ENCODE measurements at regions not wholly inside any gene's neighbourhood (a gene's known extent, or its start where the extent isn't known, plus 50 kb on each side); places are given as distances from the start of the nearest gene placed in this dataset.

DNA sequence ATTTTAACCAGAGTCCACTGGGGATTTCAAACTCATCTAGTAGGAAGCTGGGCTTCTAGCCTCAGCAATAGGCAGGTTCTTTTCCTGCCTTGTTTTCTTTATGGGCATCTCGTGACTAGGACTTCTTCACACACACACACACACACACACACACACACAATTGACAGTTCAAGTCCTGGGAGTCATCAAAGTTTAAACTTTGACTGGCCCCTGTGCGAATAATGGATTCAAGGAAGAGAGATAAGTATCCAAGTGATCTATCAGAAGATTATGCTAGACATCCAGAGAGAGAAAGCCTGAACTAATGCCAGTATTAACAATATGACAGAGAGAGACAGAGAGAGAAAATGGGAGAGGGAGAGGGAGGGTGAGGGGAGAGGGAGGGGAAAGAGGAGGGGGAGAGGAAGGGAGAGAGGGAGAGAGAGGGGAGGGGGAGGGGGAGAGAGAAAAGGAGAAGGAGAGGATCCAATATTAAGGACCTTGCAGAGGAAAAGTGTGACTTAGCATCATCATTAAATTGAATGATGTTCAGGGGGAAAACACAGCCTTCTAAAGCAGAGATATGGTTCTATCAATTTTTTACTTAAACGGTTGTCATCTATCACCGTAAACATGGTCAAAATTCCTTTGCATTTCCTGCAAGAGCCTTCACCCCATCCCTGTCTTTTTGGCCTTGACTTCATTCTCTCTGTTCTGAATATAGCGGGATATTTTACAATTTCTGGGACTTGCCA, 327.6 kb upstream of the ZEB2 start:
- Mint-ChIP-seq H3K9me3 (ENCODE audit: low read depth) (no peaks in the 10 kb centered on the region), H3K36me3 (no peaks in the 10 kb centered on the region), H3K4me3 (no peak overlapping the region), H3K4me1 (ENCODE audit: low read depth) (no peaks in the 10 kb centered on the region), H3K27ac (no peak overlapping the region), H3K27me3 (peaks cover 2% of the 10 kb centered on the region)

- Mint-ChIP-seq H3K36me3 (no peaks in the 10 kb centered on the region), H3K9me3 (ENCODE audit: low read depth) (no peaks in the 10 kb centered on the region), H3K27me3 (no peaks in the 10 kb centered on the region), H3K4me3 (no peak overlapping the region), H3K4me1 (ENCODE audit: low read depth) (no peaks in the 10 kb centered on the region), H3K27ac (no peak overlapping the region)
These were observed 316.9 kb upstream of the ZEB2 start for GRCh38 chr2:144836635-144837350.

DNA sequence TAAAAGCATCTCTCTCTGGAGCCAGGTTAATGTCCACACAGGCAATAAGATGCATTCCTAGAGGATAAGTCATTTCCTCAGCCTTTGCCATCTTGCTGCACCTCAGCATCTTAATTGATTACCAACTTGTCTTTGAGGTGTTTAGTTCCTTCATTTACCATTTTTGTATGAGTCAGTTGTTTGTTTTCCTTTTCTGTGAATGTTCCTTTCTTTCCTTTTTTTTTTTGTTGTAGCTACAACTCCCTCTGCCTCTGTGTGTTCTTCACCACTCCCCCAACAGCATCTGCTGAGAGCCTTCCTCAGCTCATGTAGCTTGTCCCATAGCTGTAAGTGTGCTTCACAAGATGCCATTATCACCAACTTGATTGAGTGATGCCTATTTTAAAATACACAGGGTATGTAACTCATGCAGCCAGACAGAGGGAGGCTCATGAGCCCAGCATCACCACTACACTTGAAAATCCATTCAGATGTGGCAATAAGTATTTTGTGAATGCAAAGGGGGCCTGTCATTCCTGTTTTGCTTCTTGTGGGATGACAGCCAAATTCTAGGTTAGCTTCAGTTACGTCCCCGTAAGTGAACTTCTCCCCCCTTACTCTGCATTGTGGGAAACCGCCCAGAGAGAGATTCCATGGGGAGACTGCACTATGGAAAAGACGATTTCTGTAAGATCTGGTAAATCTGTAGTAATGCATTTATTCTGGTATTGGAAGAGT, 315.9 kb upstream of the ZEB2 start:
- peaks cover 1% of the 10 kb centered on the region for H3K27me3 Mint-ChIP-seq
- no peaks in the 10 kb centered on the region for H3K4me1 Mint-ChIP-seq (ENCODE audit: low read depth)
- H3K36me3 Mint-ChIP-seq, result no peaks in the 10 kb centered on the region
- H3K27ac Mint-ChIP-seq, result no peak overlapping the region
- no peaks in the 10 kb centered on the region for H3K9me3 Mint-ChIP-seq (ENCODE audit: low read depth)
- no peak overlapping the region for H3K4me3 Mint-ChIP-seq

DNA sequence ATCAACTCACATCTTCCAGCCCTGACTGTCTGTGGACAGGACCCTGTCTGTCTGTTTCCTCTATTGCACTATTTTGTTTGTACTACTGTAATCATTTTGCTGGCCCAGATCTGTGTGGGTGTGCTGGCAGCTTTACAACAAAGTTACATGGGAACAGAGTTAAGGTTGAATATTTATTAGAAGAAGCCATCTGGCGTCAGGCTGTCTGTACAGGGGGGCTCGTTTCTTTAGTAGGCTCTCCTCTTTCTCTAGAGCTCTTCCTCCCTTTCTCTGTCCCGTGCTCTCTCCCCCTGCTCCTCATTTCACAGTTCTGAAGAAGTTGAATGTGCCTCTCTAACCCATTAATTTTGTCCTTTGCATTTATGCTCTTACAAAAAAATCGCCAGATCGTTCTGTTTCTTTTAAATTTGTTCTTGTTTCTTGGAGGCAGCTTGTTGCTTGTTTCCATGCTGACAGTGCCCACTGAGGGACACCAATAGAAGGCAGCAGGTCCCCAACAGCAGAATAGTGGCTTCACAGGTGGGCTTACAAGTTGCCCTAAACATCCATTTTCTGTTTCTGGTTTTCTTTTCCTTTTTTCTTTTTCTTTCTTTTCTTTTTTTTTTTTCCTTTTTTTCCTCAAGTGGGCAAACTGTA, 315.2 kb upstream of the ZEB2 start:
- H3K36me3 Mint-ChIP-seq, result no peaks in the 10 kb centered on the region
- H3K27ac Mint-ChIP-seq, result no peak overlapping the region
- peaks cover 1% of the 10 kb centered on the region for H3K27me3 Mint-ChIP-seq

GRCh38 chr2:144834363-144834762, 314.4 kb upstream of the ZEB2 start:
- H3K4me1 Mint-ChIP-seq (ENCODE audit: low read depth), result no peaks in the 10 kb centered on the region
- H3K27me3 Mint-ChIP-seq, result peaks cover 1% of the 10 kb centered on the region
- H3K9me3 Mint-ChIP-seq (ENCODE audit: low read depth), result no peaks in the 10 kb centered on the region
- no peaks in the 10 kb centered on the region for H3K36me3 Mint-ChIP-seq
- H3K27ac Mint-ChIP-seq, result no peak overlapping the region
- H3K4me3 Mint-ChIP-seq, result no peak overlapping the region

More for the DNA sequence above, 315.2 kb upstream of the ZEB2 start:
- Mint-ChIP-seq H3K9me3 (ENCODE audit: low read depth) (no peaks in the 10 kb centered on the region), H3K4me3 (no peak overlapping the region), H3K4me1 (ENCODE audit: low read depth) (no peaks in the 10 kb centered on the region)

DNA sequence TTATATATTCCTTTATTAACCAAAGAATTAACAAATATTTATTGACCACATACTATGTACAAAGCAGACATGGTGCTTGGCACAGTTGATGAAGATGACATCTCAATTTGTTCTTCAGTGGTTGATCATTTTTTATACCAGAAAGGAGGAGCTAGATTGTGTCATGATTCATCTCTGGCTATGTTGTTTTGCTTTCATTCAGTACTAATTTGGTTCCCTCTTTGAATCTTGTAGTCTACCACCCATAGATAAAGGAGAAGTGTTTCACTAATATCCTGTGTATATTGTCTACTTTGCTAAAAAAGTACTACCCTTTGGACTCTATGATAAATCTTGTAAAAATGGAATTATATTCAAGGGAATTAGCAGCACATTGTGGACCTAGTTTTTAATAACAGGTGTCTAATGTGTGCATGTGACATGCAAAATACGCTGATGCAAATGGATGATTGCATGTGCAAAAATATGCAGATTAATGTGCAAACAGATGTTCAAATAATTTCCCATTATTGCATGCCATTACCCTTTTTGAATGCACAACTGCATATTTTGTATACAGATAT, 313.2 kb upstream of the ZEB2 start:
- Mint-ChIP-seq H3K36me3 (no peaks in the 10 kb centered on the region), H3K4me1 (ENCODE audit: low read depth) (no peaks in the 10 kb centered on the region), H3K27ac (no peak overlapping the region), H3K9me3 (ENCODE audit: low read depth) (no peaks in the 10 kb centered on the region), H3K27me3 (peaks cover 1% of the 10 kb centered on the region), H3K4me3 (no peak overlapping the region)

DNA sequence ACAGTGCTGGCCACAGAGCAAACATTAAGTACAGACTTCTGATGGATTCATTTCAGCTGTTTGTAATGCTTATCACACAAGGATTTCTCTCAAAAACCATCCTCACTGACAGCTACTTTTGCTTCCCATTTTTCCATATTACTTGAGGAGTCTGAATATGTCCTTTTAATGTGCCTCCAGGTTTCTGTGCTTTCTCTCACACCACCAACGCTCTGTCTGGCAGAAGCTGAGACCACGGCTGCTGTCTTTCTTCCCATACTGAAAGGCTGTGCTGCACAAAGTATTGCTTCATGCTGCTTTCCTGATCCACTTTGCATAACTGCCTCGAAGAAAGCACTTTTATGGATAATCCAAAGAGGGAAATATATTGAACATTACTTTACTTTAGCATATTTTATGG, 312.1 kb upstream of the ZEB2 start:
- no peaks in the 10 kb centered on the region for H3K9me3 Mint-ChIP-seq (ENCODE audit: low read depth)
- H3K4me1 Mint-ChIP-seq (ENCODE audit: low read depth), result no peaks in the 10 kb centered on the region
- H3K36me3 Mint-ChIP-seq, result no peaks in the 10 kb centered on the region
- H3K27ac Mint-ChIP-seq, result no peak overlapping the region
- no peak overlapping the region for H3K4me3 Mint-ChIP-seq
- peaks cover 1% of the 10 kb centered on the region for H3K27me3 Mint-ChIP-seq

- Mint-ChIP-seq H3K36me3 (no peaks in the 10 kb centered on the region), H3K27me3 (peaks cover 1% of the 10 kb centered on the region), H3K9me3 (ENCODE audit: low read depth) (no peaks in the 10 kb centered on the region)
These were observed 310.6 kb upstream of the ZEB2 start for GRCh38 chr2:144830543-144830942.

DNA sequence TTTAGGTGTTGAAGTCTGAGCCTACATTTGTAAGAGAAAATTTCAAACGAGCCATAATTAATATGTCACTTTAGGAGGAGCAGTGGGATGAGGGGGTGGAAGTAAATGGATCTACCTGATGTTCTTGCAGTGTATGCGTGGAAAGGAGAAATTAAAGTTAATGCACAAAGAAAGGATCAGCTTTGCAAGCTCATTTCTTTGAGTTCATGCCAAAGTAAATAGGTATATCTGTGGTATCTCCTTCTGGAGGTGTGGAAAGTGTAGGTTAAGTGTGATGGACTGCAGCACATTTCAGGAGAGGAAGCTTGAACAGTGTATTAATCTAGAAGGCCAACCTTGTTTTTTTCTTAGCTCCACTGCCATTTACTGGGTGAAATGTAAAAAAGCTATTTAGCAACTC, 307.5 kb upstream of the ZEB2 start:
- H3K4me3 Mint-ChIP-seq, result no peak overlapping the region
- no peaks in the 10 kb centered on the region for H3K36me3 Mint-ChIP-seq
- peaks cover 1% of the 10 kb centered on the region for H3K27me3 Mint-ChIP-seq
- H3K9me3 Mint-ChIP-seq (ENCODE audit: low read depth), result peaks cover 1% of the 10 kb centered on the region
- H3K4me1 Mint-ChIP-seq (ENCODE audit: low read depth), result no peaks in the 10 kb centered on the region
- no peak overlapping the region for H3K27ac Mint-ChIP-seq

More at GRCh38 chr2:144830543-144830942, 310.6 kb upstream of the ZEB2 start:
- Mint-ChIP-seq H3K4me3 (no peak overlapping the region), H3K4me1 (ENCODE audit: low read depth) (no peaks in the 10 kb centered on the region), H3K27ac (no peak overlapping the region)

DNA sequence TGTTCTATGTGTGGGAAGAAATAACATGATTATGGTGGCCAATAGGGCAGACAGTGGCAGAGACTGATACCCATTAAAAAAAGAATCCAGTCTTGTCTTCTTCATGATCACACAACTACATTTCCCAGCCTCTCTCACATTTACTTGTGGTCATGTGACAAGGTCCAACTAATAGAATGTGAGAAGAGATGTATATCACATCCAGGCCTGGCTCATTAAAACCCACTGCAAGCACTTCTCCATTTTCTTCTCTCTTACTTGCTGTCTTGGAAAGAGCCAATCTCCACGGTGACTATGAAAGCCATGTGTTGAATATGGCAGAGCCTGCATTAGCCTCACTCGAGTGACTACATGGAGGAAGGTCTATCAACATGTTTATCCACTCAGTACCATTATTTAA, 306.2 kb upstream of the ZEB2 start:
- H3K4me3 Mint-ChIP-seq, result no peak overlapping the region
- H3K4me1 Mint-ChIP-seq (ENCODE audit: low read depth), result no peaks in the 10 kb centered on the region
- H3K27ac Mint-ChIP-seq, result no peak overlapping the region
- peaks cover 2% of the 10 kb centered on the region for H3K36me3 Mint-ChIP-seq
- H3K9me3 Mint-ChIP-seq (ENCODE audit: low read depth), result peaks cover 8% of the 10 kb centered on the region
- H3K27me3 Mint-ChIP-seq, result peaks cover 3% of the 10 kb centered on the region

- no peak overlapping the region for H3K27ac Mint-ChIP-seq
- H3K4me3 Mint-ChIP-seq, result no peak overlapping the region
- no peaks in the 10 kb centered on the region for H3K4me1 Mint-ChIP-seq (ENCODE audit: low read depth)
- H3K9me3 Mint-ChIP-seq (ENCODE audit: low read depth), result peaks cover 8% of the 10 kb centered on the region
- peaks cover 3% of the 10 kb centered on the region for H3K27me3 Mint-ChIP-seq
- peaks cover 2% of the 10 kb centered on the region for H3K36me3 Mint-ChIP-seq
These were observed 305.6 kb upstream of the ZEB2 start for GRCh38 chr2:144825331-144826020.

- peaks cover 2% of the 10 kb centered on the region for H3K36me3 Mint-ChIP-seq
- H3K4me1 Mint-ChIP-seq (ENCODE audit: low read depth), result no peaks in the 10 kb centered on the region
- peaks cover 11% of the 10 kb centered on the region for H3K9me3 Mint-ChIP-seq (ENCODE audit: low read depth)
- H3K27ac Mint-ChIP-seq, result no peak overlapping the region
- H3K27me3 Mint-ChIP-seq, result peaks cover 3% of the 10 kb centered on the region
- no peak overlapping the region for H3K4me3 Mint-ChIP-seq
These were observed 304.6 kb upstream of the ZEB2 start for GRCh38 chr2:144824306-144825080.

GRCh38 chr2:144822966-144823365, 303.0 kb upstream of the ZEB2 start:
- H3K36me3 Mint-ChIP-seq, result peaks cover 2% of the 10 kb centered on the region
- no peak overlapping the region for H3K27ac Mint-ChIP-seq
- H3K9me3 Mint-ChIP-seq (ENCODE audit: low read depth), result peaks cover 11% of the 10 kb centered on the region
- H3K27me3 Mint-ChIP-seq, result peaks cover 3% of the 10 kb centered on the region
- no peaks in the 10 kb centered on the region for H3K4me1 Mint-ChIP-seq (ENCODE audit: low read depth)
- no peak overlapping the region for H3K4me3 Mint-ChIP-seq

DNA sequence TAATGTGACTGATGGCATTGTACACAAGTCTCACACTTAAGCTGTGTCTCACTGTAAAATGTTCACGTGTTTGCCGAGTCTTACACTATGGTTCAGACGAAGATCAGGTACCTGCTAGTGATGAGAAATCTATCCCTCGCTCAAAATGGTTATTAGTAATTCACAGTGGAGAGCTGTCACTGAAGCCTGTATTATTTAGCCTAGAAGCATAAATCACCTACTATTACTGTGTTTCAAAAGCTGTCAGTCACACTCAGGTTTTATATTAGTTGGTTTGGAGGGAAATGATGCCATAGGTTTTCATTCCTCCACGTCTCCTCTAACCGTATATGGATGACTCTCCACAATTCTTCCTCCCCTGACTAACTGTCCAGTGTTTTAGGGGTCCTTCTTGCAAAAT, 292.4 kb upstream of the ZEB2 start:
- Mint-ChIP-seq H3K9me3 (ENCODE audit: low read depth) (no peaks in the 10 kb centered on the region), H3K36me3 (no peaks in the 10 kb centered on the region), H3K4me1 (ENCODE audit: low read depth) (no peaks in the 10 kb centered on the region), H3K4me3 (no peak overlapping the region), H3K27ac (no peak overlapping the region), H3K27me3 (peaks cover 6% of the 10 kb centered on the region)

Data from activated naive CD8-positive, alpha-beta T cell (primary cell).